Activated T-cell treated with anti-CD3 and anti-CD28 coated beads, Interleukin-2, amount 50 U/mL, for 72 hours (primary cell): ENCODE measurements at regions not wholly inside any gene's neighbourhood (a gene's known extent, or its start where the extent isn't known, plus 50 kb on each side); places are given as distances from the start of the nearest gene placed in this dataset.

Experiments
- ATAC-seq, 2 donors: fragments of 150-1000 bp; cut with Tn5 transposase; replicated peaks in 1 of 2; 2 replicates each; pipeline ENCODE4 v1.10.0; 2021; ENCODE audit warnings: moderate library complexity in 2 of 2, mild to moderate bottlenecking in 1 of 2
- DNase-seq, 2 donors: peaks; one replicate each; pipeline ENCODE4 v3.0.0; 2021 to 2022; ENCODE audit warnings: mixed read lengths in 1 of 2
- H3K27ac Mint-ChIP-seq: one replicate; pipeline ENCODE4 v1.8.0; 2022; ENCODE audit warnings: mild to moderate bottlenecking, moderate library complexity, mixed read lengths
- H3K27me3 Mint-ChIP-seq: one replicate; pipeline ENCODE4 v1.8.0; 2022; ENCODE audit warnings: low read depth, mixed read lengths
- H3K36me3 Mint-ChIP-seq, 2 donors: one replicate each; pipeline ENCODE4 v1.8.0; 2022; ENCODE audit warnings: mixed read lengths in 2 of 2, mild to moderate bottlenecking in 1 of 2; ENCODE audit not compliant: insufficient read depth in 2 of 2
- H3K4me1 Mint-ChIP-seq: one replicate; pipeline ENCODE4 v1.8.0; 2022; ENCODE audit warnings: low read depth, mixed read lengths
- H3K4me3 Mint-ChIP-seq, 2 donors: one replicate each; pipeline ENCODE4 v1.8.0; 2022; ENCODE audit warnings: mild to moderate bottlenecking in 2 of 2, mixed read lengths in 2 of 2, moderate library complexity in 2 of 2
- H3K9me3 Mint-ChIP-seq, 2 donors: one replicate each; pipeline ENCODE4 v1.8.0; 2022; ENCODE audit warnings: mixed read lengths in 2 of 2

- H3K36me3 Mint-ChIP-seq, result no peaks in the 10 kb centered on the region
- H3K27me3 Mint-ChIP-seq, result peaks cover 5% of the 10 kb centered on the region
- DNase-seq, result no peak
- H3K4me1 Mint-ChIP-seq, result peaks cover 16% of the 10 kb centered on the region
- no peaks in the 10 kb centered on the region for H3K9me3 Mint-ChIP-seq
- no peak overlapping the region for H3K27ac Mint-ChIP-seq
- ATAC-seq, result peak in 1 of 2 donors; percentile 59
- H3K4me3 Mint-ChIP-seq, result peak overlapping the region in 1 of 2 donors; percentile 43
These were observed 72.3 kb downstream of the MAP10 start for GRCh38 chr1:232877365-232878028.

- Mint-ChIP-seq H3K9me3 (no peaks in the 10 kb centered on the region), H3K27me3 (peaks cover 5% of the 10 kb centered on the region), H3K36me3 (no peaks in the 10 kb centered on the region), H3K27ac (no peak overlapping the region), H3K4me1 (peaks cover 16% of the 10 kb centered on the region), H3K4me3 (no peak overlapping the region)
- DNase-seq (no peak), ATAC-seq (no peak)
These were observed 72.3 kb upstream of the NTPCR start for GRCh38 chr1:232878086-232878485.

- ATAC-seq (no peak), DNase-seq (no peak)
- Mint-ChIP-seq H3K27ac (no peak overlapping the region), H3K4me3 (no peak overlapping the region), H3K27me3 (no peaks in the 10 kb centered on the region), H3K9me3 (no peaks in the 10 kb centered on the region), H3K4me1 (peaks cover 16% of the 10 kb centered on the region), H3K36me3 (no peaks in the 10 kb centered on the region)
These were observed 70.1 kb upstream of the NTPCR start for GRCh38 chr1:232880354-232880753.

- H3K36me3 Mint-ChIP-seq, result no peaks in the 10 kb centered on the region
- no peak overlapping the region for H3K27ac Mint-ChIP-seq
- no peaks in the 10 kb centered on the region for H3K4me1 Mint-ChIP-seq
- no peak overlapping the region for H3K4me3 Mint-ChIP-seq
- ATAC-seq (no peak), DNase-seq (no peak)
- H3K9me3 Mint-ChIP-seq, result no peaks in the 10 kb centered on the region
- H3K27me3 Mint-ChIP-seq, result no peaks in the 10 kb centered on the region
These were observed 66.3 kb upstream of the NTPCR start for GRCh38 chr1:232883992-232884661.

GRCh38 chr1:232886271-232886670 is 64.1 kb upstream of the NTPCR start:
- Mint-ChIP-seq H3K36me3 (no peaks in the 10 kb centered on the region), H3K9me3 (no peaks in the 10 kb centered on the region)
- no peak for ATAC-seq

GRCh38 chr1:232890340-232890943 is 60.0 kb upstream of the NTPCR start:
- no peak overlapping the region for H3K4me3 Mint-ChIP-seq
- H3K27ac Mint-ChIP-seq, result no peak overlapping the region
- H3K4me1 Mint-ChIP-seq, result peaks cover 8% of the 10 kb centered on the region
- peaks cover 0 to 5% of the 10 kb centered on the region in 2 donors for H3K9me3 Mint-ChIP-seq
- DNase-seq (no peak), ATAC-seq (no peak)
- no peaks in the 10 kb centered on the region for H3K36me3 Mint-ChIP-seq
- H3K27me3 Mint-ChIP-seq, result no peaks in the 10 kb centered on the region

More at GRCh38 chr1:232886271-232886670, 64.1 kb upstream of the NTPCR start:
- peaks cover 8% of the 10 kb centered on the region for H3K4me1 Mint-ChIP-seq
- DNase-seq, result no peak
- H3K27me3 Mint-ChIP-seq, result no peaks in the 10 kb centered on the region
- no peak overlapping the region for H3K4me3 Mint-ChIP-seq
- no peak overlapping the region for H3K27ac Mint-ChIP-seq

- Mint-ChIP-seq H3K36me3 (no peaks in the 10 kb centered on the region), H3K9me3 (peaks cover 0 to 5% of the 10 kb centered on the region in 2 donors), H3K27ac (no peak overlapping the region), H3K4me1 (peaks cover 8% of the 10 kb centered on the region), H3K4me3 (no peak overlapping the region), H3K27me3 (no peaks in the 10 kb centered on the region)
- DNase-seq (no peak), ATAC-seq (peak; percentile 24 to 49)
These were observed 59.3 kb upstream of the NTPCR start for GRCh38 chr1:232891071-232891470.

GRCh38 chr1:232891656-232892317 is 58.6 kb upstream of the NTPCR start:
- DNase-seq (no peak), ATAC-seq (no peak)
- H3K27me3 Mint-ChIP-seq, result no peaks in the 10 kb centered on the region
- H3K36me3 Mint-ChIP-seq, result no peaks in the 10 kb centered on the region
- peaks cover 8% of the 10 kb centered on the region for H3K4me1 Mint-ChIP-seq
- H3K9me3 Mint-ChIP-seq, result peaks cover 0 to 5% of the 10 kb centered on the region in 2 donors
- no peak overlapping the region for H3K27ac Mint-ChIP-seq
- H3K4me3 Mint-ChIP-seq, result no peak overlapping the region

- Mint-ChIP-seq H3K27ac (no peak overlapping the region), H3K36me3 (no peaks in the 10 kb centered on the region), H3K9me3 (peaks cover 0 to 5% of the 10 kb centered on the region in 2 donors), H3K27me3 (no peaks in the 10 kb centered on the region), H3K4me3 (no peak overlapping the region), H3K4me1 (peaks cover 8% of the 10 kb centered on the region)
- no peak for DNase-seq
- ATAC-seq, result no peak
These were observed 56.7 kb upstream of the NTPCR start for GRCh38 chr1:232893481-232894313.

- DNase-seq (no peak), ATAC-seq (no peak)
- no peak overlapping the region for H3K27ac Mint-ChIP-seq
- H3K4me1 Mint-ChIP-seq, result peaks cover 8% of the 10 kb centered on the region
- no peaks in the 10 kb centered on the region for H3K27me3 Mint-ChIP-seq
- no peak overlapping the region for H3K4me3 Mint-ChIP-seq
- no peaks in the 10 kb centered on the region for H3K36me3 Mint-ChIP-seq
- H3K9me3 Mint-ChIP-seq, result peaks cover 0 to 5% of the 10 kb centered on the region in 2 donors
These were observed 56.0 kb upstream of the NTPCR start for GRCh38 chr1:232894436-232894835.

- Mint-ChIP-seq H3K27me3 (no peaks in the 10 kb centered on the region), H3K9me3 (no peaks in the 10 kb centered on the region), H3K4me3 (no peak overlapping the region), H3K36me3 (no peaks in the 10 kb centered on the region), H3K4me1 (no peaks in the 10 kb centered on the region), H3K27ac (no peak overlapping the region)
- DNase-seq (no peak), ATAC-seq (no peak)
These were observed 52.4 kb upstream of the NTPCR start for GRCh38 chr1:232897949-232898465.

- no peak for DNase-seq
- H3K36me3 Mint-ChIP-seq, result no peaks in the 10 kb centered on the region
- no peak for ATAC-seq
- no peak overlapping the region for H3K27ac Mint-ChIP-seq
- H3K9me3 Mint-ChIP-seq, result no peaks in the 10 kb centered on the region
- H3K4me1 Mint-ChIP-seq, result peaks cover under 1% of the 10 kb centered on the region
- no peak overlapping the region for H3K4me3 Mint-ChIP-seq
- no peaks in the 10 kb centered on the region for H3K27me3 Mint-ChIP-seq
These were observed 51.1 kb upstream of the NTPCR start for GRCh38 chr1:232899268-232899667.
